ENCODE measurements at regions not wholly inside any gene's neighbourhood (a gene's known extent, or its start where the extent isn't known, plus 50 kb on each side); places are given as distances from the start of the nearest gene placed in this dataset.

DNA sequence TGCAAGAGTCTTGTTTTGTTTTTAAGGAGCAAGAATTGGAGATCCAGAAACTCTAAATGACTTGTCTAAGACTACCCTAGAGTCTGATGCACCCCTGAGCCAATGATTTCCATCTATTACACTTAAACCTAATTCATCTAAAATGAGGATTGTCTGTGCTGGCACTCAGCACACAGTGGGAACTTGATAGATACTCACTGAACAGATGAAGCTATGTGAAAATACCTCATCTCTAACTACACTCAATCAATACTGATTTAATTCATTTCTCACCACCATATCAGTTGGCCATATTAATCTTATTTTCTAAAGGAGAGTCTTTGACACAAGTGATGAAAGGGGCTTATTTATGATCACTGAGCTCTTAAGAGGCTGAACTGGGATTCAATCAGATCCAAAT, 262.1 kb downstream of the HS3ST1 start:
- TF ChIP-seq, protein P1, sequence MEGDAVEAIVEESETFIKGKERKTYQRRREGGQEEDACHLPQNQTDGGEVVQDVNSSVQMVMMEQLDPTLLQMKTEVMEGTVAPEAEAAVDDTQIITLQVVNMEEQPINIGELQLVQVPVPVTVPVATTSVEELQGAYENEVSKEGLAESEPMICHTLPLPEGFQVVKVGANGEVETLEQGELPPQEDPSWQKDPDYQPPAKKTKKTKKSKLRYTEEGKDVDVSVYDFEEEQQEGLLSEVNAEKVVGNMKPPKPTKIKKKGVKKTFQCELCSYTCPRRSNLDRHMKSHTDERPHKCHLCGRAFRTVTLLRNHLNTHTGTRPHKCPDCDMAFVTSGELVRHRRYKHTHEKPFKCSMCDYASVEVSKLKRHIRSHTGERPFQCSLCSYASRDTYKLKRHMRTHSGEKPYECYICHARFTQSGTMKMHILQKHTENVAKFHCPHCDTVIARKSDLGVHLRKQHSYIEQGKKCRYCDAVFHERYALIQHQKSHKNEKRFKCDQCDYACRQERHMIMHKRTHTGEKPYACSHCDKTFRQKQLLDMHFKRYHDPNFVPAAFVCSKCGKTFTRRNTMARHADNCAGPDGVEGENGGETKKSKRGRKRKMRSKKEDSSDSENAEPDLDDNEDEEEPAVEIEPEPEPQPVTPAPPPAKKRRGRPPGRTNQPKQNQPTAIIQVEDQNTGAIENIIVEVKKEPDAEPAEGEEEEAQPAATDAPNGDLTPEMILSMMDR (IDR thresholded peaks at IDR 0.05; ENCODE audit: control extremely low read depth, extremely low read depth, low read depth, missing control alignments) = no peak
- ChIA-PET CTCF (interaction anchor here (0.8 to 1.4 kb wide), 3 partner anchors 11 to 144 kb away, joined by 3 read pairs; no protein-coding TSS in a partner anchor), POLR2A (no interaction called here)
- no peak for DNase-seq (ENCODE audit: extremely low spot score)

DNA sequence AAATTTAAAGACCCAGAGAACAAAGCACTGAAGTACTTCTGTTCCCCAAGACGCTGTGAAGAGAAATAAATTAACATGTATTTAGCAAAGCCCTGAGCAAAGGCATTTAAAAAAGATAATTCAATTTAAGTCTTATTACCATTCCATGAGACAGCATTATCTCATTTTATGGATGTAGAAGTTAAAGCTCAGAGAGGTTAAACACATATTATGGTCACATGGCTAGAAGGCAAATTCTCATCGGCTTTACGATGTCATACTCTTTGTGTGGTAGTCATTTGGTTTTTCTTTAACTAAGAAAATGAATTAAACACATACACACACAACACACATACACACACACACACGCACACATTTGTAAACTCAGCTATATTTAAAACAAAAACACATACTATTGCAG, 262.7 kb downstream of the HS3ST1 start:
- DNase-seq (ENCODE audit: extremely low spot score) = no peak
- TF ChIP-seq, protein P1 (IDR thresholded peaks at IDR 0.05; ENCODE audit: control extremely low read depth, extremely low read depth, low read depth, missing control alignments) = no peak
- CTCF ChIA-PET = interaction anchor here (0.8 to 1.4 kb wide), 2 partner anchors 11 to 144 kb away, joined by 3 read pairs; no protein-coding TSS in a partner anchor
- POLR2A ChIA-PET = no interaction called here

DNA sequence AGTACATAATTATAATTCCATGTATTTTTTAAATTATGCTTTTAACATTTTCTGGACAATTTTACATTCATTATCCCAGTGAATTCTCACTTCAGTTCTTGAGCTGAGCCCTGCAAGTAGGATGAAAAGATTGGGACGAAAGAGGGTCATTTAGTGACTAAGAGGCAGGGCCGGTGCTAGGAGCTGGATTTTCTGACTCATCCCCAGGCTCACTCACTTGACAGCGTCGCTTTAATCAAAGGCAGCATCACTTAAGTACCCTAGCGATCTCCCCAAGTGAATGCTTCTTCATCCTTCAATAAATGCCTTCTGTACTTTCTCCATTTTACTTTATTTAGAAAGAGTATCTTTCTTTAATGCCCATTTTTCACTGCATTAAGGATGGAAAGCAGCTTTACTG, 263.6 kb downstream of the HS3ST1 start:
- DNase-seq (ENCODE audit: extremely low spot score) = no peak
- CTCF ChIA-PET = interaction anchor here (1.2 to 1.6 kb wide), 2 partner anchors 12 to 159 kb away, joined by 3 read pairs; no protein-coding TSS in a partner anchor
- TF ChIP-seq, protein P1 (IDR thresholded peaks at IDR 0.05; ENCODE audit: control extremely low read depth, extremely low read depth, low read depth, missing control alignments) = no peak
- POLR2A ChIA-PET = no interaction called here

DNA sequence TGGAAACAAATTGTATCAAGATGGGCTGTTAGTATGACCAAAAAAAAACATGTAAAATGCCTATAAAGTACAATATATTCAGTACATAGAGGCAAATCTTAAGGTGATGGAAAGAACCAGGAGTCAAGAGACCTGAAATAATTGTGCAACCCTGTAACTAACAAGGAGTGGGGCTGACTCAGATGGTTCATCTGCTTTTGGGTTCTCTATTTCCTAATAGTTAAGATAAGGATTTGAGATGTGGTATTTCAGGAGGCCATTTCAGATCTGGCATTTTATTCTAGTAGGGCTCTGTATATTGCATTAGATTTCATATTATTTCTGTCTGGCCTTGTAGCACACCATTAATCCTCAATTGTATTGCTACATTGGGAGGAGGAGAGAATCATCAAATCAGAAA, 268.4 kb downstream of the HS3ST1 start:
- CTCF ChIA-PET = interaction anchor here (1.1 kb wide), 1 partner anchor 12 kb away, joined by 3 read pairs; no protein-coding TSS in a partner anchor
- TF ChIP-seq, protein P1 (IDR thresholded peaks at IDR 0.05; ENCODE audit: control extremely low read depth, extremely low read depth, low read depth, missing control alignments) = no peak
- POLR2A ChIA-PET = no interaction called here
- DNase-seq (ENCODE audit: extremely low spot score) = no peak

DNA sequence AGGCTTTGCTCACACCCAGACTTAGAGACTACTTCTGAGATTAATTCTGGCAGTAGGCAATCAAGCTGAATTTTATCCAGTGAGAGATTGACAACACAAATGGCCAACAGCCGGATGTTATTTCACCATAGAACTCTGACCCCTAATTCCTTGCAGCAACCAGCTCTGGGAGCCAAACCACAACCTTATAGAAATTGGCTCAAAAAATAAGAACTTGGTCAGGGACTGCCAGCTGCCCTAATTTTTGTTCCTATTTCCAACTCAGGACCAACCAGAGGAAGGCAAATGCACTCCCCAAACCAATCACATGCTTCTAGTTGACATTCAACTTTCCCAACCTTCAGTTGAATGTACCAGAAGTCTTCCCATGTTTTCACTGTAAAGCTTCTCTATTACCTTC, 269.7 kb downstream of the HS3ST1 start:
- DNase-seq (ENCODE audit: extremely low spot score) = no peak
- ChIA-PET POLR2A (no interaction called here), CTCF (interaction anchor here (1.1 kb wide), 1 partner anchor 23 kb away, joined by 3 read pairs; no protein-coding TSS in a partner anchor)
- TF ChIP-seq, protein P1 (IDR thresholded peaks at IDR 0.05; ENCODE audit: control extremely low read depth, extremely low read depth, low read depth, missing control alignments) = no peak

DNA sequence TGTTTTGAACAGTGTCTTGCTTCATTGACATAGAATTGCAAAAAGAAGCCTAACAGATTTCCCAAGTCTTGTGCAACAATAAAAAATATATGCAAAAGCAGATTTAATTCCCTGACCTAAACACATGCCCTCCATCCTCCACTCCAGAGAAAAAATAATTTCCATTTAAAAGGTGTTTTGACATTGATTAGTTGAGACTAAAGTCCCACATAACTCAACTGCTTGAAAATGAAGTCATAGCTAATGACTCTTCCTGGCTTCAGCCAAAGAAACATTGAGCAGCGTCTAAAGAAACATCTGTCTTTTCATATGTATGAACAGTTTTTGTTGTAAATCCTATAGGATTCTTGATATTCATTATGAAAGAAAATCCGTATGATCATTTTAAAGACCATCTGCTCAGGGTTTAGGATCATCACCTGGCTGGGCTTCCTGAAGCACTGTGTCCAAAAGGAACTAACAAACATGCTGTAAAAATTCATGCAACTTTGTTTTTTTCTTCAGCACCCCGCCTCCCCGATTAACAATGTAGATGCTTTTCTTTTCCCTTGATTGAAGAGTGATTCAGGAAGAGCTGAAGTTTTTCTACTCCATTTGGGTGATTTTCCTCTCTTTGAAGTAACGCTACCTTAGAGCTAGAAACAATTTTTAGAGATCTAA, 273.4 kb downstream of the HS3ST1 start:
- DNase-seq (ENCODE audit: extremely low spot score) = no peak
- TF ChIP-seq, protein P1 (IDR thresholded peaks at IDR 0.05; ENCODE audit: control extremely low read depth, extremely low read depth, low read depth, missing control alignments) = no peak
- ChIA-PET CTCF (no interaction called here), POLR2A (no interaction called here)
